GM23338 (cell line): ENCODE measurements at regions not wholly inside any gene's neighbourhood (a gene's known extent, or its start where the extent isn't known, plus 50 kb on each side); places are given as distances from the start of the nearest gene placed in this dataset.

Experiments
- ATAC-seq: fragments of 200-7000 bp; cut with Tn5 transposase; 3 replicates; pipeline ENCODE4 v1.9.1; 2020
- DNase-seq: peaks from one replicate; pipeline ENCODE4 v3.0.0-alpha.2; 2015; ENCODE audit warnings: low spot score
- H2AFZ ChIP-seq: fragments of 200-600 bp; sonication (generic); 2 replicates; pipeline ENCODE4 v1.8.0; 2016; ENCODE audit warnings: antibody characterized with exemption, mild to moderate bottlenecking, moderate library complexity
- H3F3A ChIP-seq: fragments of 200-600 bp; sonication (generic); replicated peaks from 2 replicates; pipeline ENCODE4 v1.8.0; 2017; ENCODE audit warnings: antibody characterized with exemption, mixed run types, low read depth
- H3K27ac ChIP-seq: fragments of 200-600 bp; sonication (generic); 2 replicates; pipeline ENCODE4 v1.6.1; 2016; ENCODE audit warnings: low read depth
- H3K27me3 ChIP-seq: fragments of 200-600 bp; sonication (generic); 2 replicates; pipeline ENCODE4 v1.8.0; 2016; ENCODE audit warnings: mild to moderate bottlenecking, mixed run types, moderate library complexity; ENCODE audit not compliant: insufficient read depth
- H3K36me3 ChIP-seq: fragments of 200-600 bp; sonication (generic); 2 replicates; pipeline ENCODE4 v1.8.0; 2016; ENCODE audit warnings: mild to moderate bottlenecking; ENCODE audit not compliant: insufficient read depth
- H3K4me1 ChIP-seq: fragments of 200-600 bp; sonication (generic); 2 replicates; pipeline ENCODE4 v1.8.0; 2016; ENCODE audit warnings: mild to moderate bottlenecking, moderate library complexity; ENCODE audit not compliant: insufficient read depth
- H3K4me2 ChIP-seq: fragments of 200-600 bp; sonication (generic); 2 replicates; pipeline ENCODE4 v1.7.1; 2017; ENCODE audit warnings: mixed run types
- H3K4me3 ChIP-seq: fragments of 200-600 bp; sonication (generic); 2 replicates; pipeline ENCODE4 v1.6.1; 2016; ENCODE audit warnings: mixed run types
- H3K79me2 ChIP-seq: fragments of 200-600 bp; sonication (generic); replicated peaks from 2 replicates; pipeline ENCODE4 v1.8.0; 2017; ENCODE audit warnings: mild to moderate bottlenecking; ENCODE audit not compliant: insufficient read depth
- H3K9me2 ChIP-seq: fragments of 200-600 bp; sonication (generic); 2 replicates; pipeline ENCODE4 v1.8.0; 2017; ENCODE audit not compliant: insufficient read depth
- H4K20me1 ChIP-seq: fragments of 200-600 bp; sonication (generic); replicated peaks from 2 replicates; pipeline ENCODE4 v1.8.0; 2017; ENCODE audit warnings: mild to moderate bottlenecking; ENCODE audit not compliant: insufficient read depth
- H3K27ac Mint-ChIP-seq: 2 replicates; pipeline ENCODE4 v1.8.0; 2020; ENCODE audit warnings: inconsistent platforms, mild to moderate bottlenecking, moderate library complexity, mixed read lengths
- H3K27me3 Mint-ChIP-seq: 3 replicates; pipeline ENCODE4 v1.8.0; 2022; ENCODE audit warnings: low read depth, mild to moderate bottlenecking, moderate library complexity, mixed read lengths, inconsistent platforms; ENCODE audit not compliant: insufficient read depth, poor library complexity
- H3K36me3 Mint-ChIP-seq: 3 replicates; pipeline ENCODE4 v1.8.0; 2021; ENCODE audit warnings: low read depth, mild to moderate bottlenecking, inconsistent platforms, moderate library complexity, mixed read lengths
- H3K4me1 Mint-ChIP-seq: 3 replicates; pipeline ENCODE4 v1.8.0; 2020; ENCODE audit warnings: mild to moderate bottlenecking, inconsistent platforms, mixed read lengths
- H3K4me3 Mint-ChIP-seq: 3 replicates; pipeline ENCODE4 v1.8.0; 2021; ENCODE audit warnings: moderate library complexity, mild to moderate bottlenecking, inconsistent platforms, mixed read lengths
- H3K9me3 Mint-ChIP-seq: 3 replicates; pipeline ENCODE4 v1.8.0; 2020; ENCODE audit warnings: moderate library complexity, mild to moderate bottlenecking, inconsistent platforms, mixed read lengths
- CREB1 ChIP-seq: fragments of 250-450 bp; sonication (Bioruptor Pico); IDR thresholded peaks from 2 replicates; pipeline ENCODE4 v1.5.0; 2020; ENCODE audit warnings: low read depth, mild to moderate bottlenecking, moderate library complexity
- CTCF ChIP-seq, 2 experiments: fragments of 200-600 bp in 1 of 2; sonication (generic) in 1 of 2; conservative IDR thresholded peaks; 2 replicates each; pipeline versions ENCODE4 v1.5.1 to v1.6.1; 2016 to 2017; ENCODE audit warnings: antibody characterized with exemption in 2 of 2, low read depth in 2 of 2, mild to moderate bottlenecking in 2 of 2, moderate library complexity in 1 of 2
- EZH2 ChIP-seq: fragments of 200-600 bp; sonication (generic); IDR thresholded peaks from one replicate; pipeline ENCODE4 v1.8.0; 2017; ENCODE audit warnings: antibody characterized with exemption, mild to moderate bottlenecking, low read depth; ENCODE audit not compliant: unreplicated experiment
- EZH2phosphoT487 ChIP-seq: fragments of 200-600 bp; sonication (generic); IDR thresholded peaks from one replicate; pipeline ENCODE4 v1.8.1; 2018; ENCODE audit warnings: antibody characterized with exemption; ENCODE audit not compliant: unreplicated experiment
- JUNB ChIP-seq: IDR thresholded peaks from one replicate; pipeline ENCODE4 v1.6.1; 2016; ENCODE audit warnings: antibody characterized with exemption; ENCODE audit not compliant: unreplicated experiment
- NANOG ChIP-seq: IDR thresholded peaks from 2 replicates; pipeline ENCODE4 v1.6.1; 2016; ENCODE audit warnings: antibody characterized with exemption, borderline replicate concordance
- POLR2AphosphoS5 ChIP-seq: IDR thresholded peaks from 2 replicates; pipeline ENCODE4 v1.6.1; 2016; ENCODE audit warnings: antibody characterized with exemption, low read depth
- REST ChIP-seq: IDR thresholded peaks from one replicate; pipeline ENCODE4 v1.6.1; 2018; ENCODE audit warnings: antibody characterized with exemption; ENCODE audit not compliant: unreplicated experiment
- STAT1 ChIP-seq: IDR thresholded peaks from one replicate; pipeline ENCODE4 v1.6.1; 2016; ENCODE audit warnings: antibody characterized with exemption; ENCODE audit not compliant: unreplicated experiment
- ZNF114 ChIP-seq: fragments of 250-450 bp; sonication (Bioruptor Pico); IDR thresholded peaks from 2 replicates; pipeline ENCODE4 v1.5.0; 2020; ENCODE audit warnings: mild to moderate bottlenecking, moderate library complexity
- ZNF331 ChIP-seq: fragments of 250-450 bp; sonication (Bioruptor Pico); IDR thresholded peaks from 2 replicates; pipeline ENCODE4 v1.5.0; 2020; ENCODE audit warnings: low read depth, mild to moderate bottlenecking, moderate library complexity
- TF ChIP-seq, protein P1 (sequence below): IDR thresholded peaks from 2 replicates; pipeline ENCODE4 v1.6.1; 2016; ENCODE audit warnings: antibody characterized with exemption
- TF ChIP-seq, protein P2 (sequence below): fragments of 250-450 bp; sonication (Bioruptor Pico); IDR thresholded peaks from 2 replicates; pipeline ENCODE4 v1.5.0; 2020; ENCODE audit warnings: mild to moderate bottlenecking, moderate library complexity

DNA sequence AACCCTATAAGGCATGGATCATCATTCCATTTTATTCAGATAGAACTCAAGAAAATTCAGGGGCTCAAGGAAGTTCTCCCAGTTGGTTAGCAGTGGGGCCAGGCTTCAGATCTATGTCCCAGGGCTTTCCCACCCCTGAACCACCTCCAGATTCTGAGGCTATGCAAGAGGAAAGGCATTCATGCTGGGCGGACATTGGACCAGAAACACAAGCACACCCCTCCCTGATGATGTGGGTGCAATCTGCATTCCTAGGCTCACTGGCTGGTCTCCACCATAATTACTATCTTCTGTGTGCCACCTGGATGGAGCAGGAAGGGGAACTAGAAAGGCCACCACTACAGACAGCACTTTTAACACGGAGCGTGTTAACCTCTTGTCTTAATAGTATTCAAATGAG lies 63.2 kb upstream of the ASIC2 start:
- Mint-ChIP-seq H3K36me3 (no peaks in the 10 kb centered on the region), H3K27me3 (peaks cover 4% of the 10 kb centered on the region), H3K9me3 (no peaks in the 10 kb centered on the region), H3K4me3 (no peak overlapping the region), H3K4me1 (no peaks in the 10 kb centered on the region; the same call in 1 of the 3 replicates), H3K27ac (no peak overlapping the region)
- Histone ChIP-seq H3K27me3 (no peaks in the 10 kb centered on the region), H3K4me2 (no peak overlapping the region), H3K4me3 (no peak overlapping the region), H3F3A (no peaks in the 10 kb centered on the region), H4K20me1 (no peaks in the 10 kb centered on the region), H3K9me2 (peaks cover 36% of the 10 kb centered on the region), H2AFZ (no peak overlapping the region), H3K36me3 (no peaks in the 10 kb centered on the region), H3K4me1 (no peaks in the 10 kb centered on the region), H3K27ac (no peak overlapping the region), H3K79me2 (no peaks in the 10 kb centered on the region)
- DNase-seq (no peak), ATAC-seq (no peak)
- TF ChIP-seq, protein P1, sequence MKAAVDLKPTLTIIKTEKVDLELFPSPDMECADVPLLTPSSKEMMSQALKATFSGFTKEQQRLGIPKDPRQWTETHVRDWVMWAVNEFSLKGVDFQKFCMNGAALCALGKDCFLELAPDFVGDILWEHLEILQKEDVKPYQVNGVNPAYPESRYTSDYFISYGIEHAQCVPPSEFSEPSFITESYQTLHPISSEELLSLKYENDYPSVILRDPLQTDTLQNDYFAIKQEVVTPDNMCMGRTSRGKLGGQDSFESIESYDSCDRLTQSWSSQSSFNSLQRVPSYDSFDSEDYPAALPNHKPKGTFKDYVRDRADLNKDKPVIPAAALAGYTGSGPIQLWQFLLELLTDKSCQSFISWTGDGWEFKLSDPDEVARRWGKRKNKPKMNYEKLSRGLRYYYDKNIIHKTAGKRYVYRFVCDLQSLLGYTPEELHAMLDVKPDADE, result no peak
- TF ChIP-seq POLR2AphosphoS5 (no peak), JUNB (no peak), CREB1 (no peak), CTCF (conservative IDR thresholded peaks at IDR 0.05; ENCODE audit: low read depth in 2 of 2) (no peak), ZNF114 (CRISPR knock-in tag) (no peak), EZH2 (no peak), NANOG (no peak), ZNF331 (CRISPR knock-in tag) (no peak), STAT1 (no peak), REST (no peak), EZH2phosphoT487 (no peak)
- TF ChIP-seq, protein P2, sequence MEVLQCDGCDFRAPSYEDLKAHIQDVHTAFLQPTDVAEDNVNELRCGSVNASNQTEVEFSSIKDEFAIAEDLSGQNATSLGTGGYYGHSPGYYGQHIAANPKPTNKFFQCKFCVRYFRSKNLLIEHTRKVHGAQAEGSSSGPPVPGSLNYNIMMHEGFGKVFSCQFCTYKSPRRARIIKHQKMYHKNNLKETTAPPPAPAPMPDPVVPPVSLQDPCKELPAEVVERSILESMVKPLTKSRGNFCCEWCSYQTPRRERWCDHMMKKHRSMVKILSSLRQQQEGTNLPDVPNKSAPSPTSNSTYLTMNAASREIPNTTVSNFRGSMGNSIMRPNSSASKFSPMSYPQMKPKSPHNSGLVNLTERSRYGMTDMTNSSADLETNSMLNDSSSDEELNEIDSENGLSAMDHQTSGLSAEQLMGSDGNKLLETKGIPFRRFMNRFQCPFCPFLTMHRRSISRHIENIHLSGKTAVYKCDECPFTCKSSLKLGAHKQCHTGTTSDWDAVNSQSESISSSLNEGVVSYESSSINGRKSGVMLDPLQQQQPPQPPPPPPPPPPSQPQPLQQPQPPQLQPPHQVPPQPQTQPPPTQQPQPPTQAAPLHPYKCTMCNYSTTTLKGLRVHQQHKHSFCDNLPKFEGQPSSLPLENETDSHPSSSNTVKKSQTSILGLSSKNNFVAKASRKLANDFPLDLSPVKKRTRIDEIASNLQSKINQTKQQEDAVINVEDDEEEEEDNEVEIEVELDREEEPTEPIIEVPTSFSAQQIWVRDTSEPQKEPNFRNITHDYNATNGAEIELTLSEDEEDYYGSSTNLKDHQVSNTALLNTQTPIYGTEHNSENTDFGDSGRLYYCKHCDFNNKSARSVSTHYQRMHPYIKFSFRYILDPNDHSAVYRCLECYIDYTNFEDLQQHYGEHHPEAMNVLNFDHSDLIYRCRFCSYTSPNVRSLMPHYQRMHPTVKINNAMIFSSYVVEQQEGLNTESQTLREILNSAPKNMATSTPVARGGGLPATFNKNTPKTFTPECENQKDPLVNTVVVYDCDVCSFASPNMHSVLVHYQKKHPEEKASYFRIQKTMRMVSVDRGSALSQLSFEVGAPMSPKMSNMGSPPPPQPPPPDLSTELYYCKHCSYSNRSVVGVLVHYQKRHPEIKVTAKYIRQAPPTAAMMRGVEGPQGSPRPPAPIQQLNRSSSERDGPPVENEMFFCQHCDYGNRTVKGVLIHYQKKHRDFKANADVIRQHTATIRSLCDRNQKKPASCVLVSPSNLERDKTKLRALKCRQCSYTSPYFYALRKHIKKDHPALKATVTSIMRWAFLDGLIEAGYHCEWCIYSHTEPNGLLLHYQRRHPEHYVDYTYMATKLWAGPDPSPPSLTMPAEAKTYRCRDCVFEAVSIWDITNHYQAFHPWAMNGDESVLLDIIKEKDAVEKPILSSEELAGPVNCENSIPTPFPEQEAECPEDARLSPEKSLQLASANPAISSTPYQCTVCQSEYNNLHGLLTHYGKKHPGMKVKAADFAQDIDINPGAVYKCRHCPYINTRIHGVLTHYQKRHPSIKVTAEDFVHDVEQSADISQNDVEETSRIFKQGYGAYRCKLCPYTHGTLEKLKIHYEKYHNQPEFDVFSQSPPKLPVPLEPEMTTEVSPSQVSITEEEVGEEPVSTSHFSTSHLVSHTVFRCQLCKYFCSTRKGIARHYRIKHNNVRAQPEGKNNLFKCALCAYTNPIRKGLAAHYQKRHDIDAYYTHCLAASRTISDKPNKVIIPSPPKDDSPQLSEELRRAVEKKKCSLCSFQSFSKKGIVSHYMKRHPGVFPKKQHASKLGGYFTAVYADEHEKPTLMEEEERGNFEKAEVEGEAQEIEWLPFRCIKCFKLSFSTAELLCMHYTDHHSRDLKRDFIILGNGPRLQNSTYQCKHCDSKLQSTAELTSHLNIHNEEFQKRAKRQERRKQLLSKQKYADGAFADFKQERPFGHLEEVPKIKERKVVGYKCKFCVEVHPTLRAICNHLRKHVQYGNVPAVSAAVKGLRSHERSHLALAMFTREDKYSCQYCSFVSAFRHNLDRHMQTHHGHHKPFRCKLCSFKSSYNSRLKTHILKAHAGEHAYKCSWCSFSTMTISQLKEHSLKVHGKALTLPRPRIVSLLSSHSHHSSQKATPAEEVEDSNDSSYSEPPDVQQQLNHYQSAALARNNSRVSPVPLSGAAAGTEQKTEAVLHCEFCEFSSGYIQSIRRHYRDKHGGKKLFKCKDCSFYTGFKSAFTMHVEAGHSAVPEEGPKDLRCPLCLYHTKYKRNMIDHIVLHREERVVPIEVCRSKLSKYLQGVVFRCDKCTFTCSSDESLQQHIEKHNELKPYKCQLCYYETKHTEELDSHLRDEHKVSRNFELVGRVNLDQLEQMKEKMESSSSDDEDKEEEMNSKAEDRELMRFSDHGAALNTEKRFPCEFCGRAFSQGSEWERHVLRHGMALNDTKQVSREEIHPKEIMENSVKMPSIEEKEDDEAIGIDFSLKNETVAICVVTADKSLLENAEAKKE (CRISPR knock-in tag), result no peak
